Spleen (tissue), 11 donors: ENCODE measurements at regions not wholly inside any gene's neighbourhood (a gene's known extent, or its start where the extent isn't known, plus 50 kb on each side); places are given as distances from the start of the nearest gene placed in this dataset.

ENCODE experiments used
- DNase-seq: peaks from one replicate; pipeline ENCODE4 v3.0.0-alpha.2; 2020
- H3K27ac ChIP-seq, 8 donors: fragments of 200-600 bp; sonication (generic) in 7 of 8; 1 replicate in 4 of 8; 2 replicates in 4 of 8; pipeline versions ENCODE4 v1.5.0 to v1.8.0; 2016 to 2021; ENCODE audit warnings: inconsistent platforms in 4 of 8, mild to moderate bottlenecking in 4 of 8, moderate library complexity in 1 of 8
- H3K27me3 ChIP-seq, 7 donors: fragments of 200-600 bp; sonication (generic) in 6 of 7; replicated peaks in 1 of 7; 1 replicate in 4 of 7; 2 replicates in 3 of 7; pipeline versions ENCODE4 v1.5.0 to v1.8.0; 2016 to 2021; ENCODE audit warnings: inconsistent platforms in 3 of 7, mild to moderate bottlenecking in 1 of 7
- H3K36me3 ChIP-seq, 6 donors: fragments of 200-600 bp; sonication (generic) in 5 of 6; 1 replicate in 4 of 6; 2 replicates in 2 of 6; pipeline versions ENCODE4 v1.5.0 to v1.8.0; 2016 to 2021; ENCODE audit warnings: inconsistent platforms in 2 of 6
- H3K4me1 ChIP-seq, 6 donors: fragments of 200-600 bp; sonication (generic) in 5 of 6; 1 replicate in 3 of 6; 2 replicates in 3 of 6; pipeline versions ENCODE4 v1.5.0 to v1.8.0; 2016 to 2021; ENCODE audit warnings: inconsistent platforms in 3 of 6
- H3K4me3 ChIP-seq, 8 donors: fragments of 200-600 bp; sonication (generic) in 7 of 8; 1 replicate in 4 of 8; 2 replicates in 4 of 8; pipeline versions ENCODE4 v1.5.0 to v1.8.0; 2016 to 2021; ENCODE audit warnings: inconsistent platforms in 4 of 8, mild to moderate bottlenecking in 4 of 8, moderate library complexity in 2 of 8
- H3K9me3 ChIP-seq, 8 donors: fragments of 200-600 bp; sonication (generic) in 7 of 8; 1 replicate in 4 of 8; 2 replicates in 4 of 8; pipeline versions ENCODE4 v1.5.0 to v1.8.0; 2016 to 2021; ENCODE audit warnings: inconsistent platforms in 4 of 8
- CTCF ChIP-seq, 11 experiments: fragments of 200-600 bp in 7 of 11; fragments of 450-650 bp in 4 of 11; sonication (generic) in 4 of 11; IDR thresholded peaks in 8 of 11; conservative IDR thresholded peaks in 3 of 11; 1 replicate in 7 of 11; 2 replicates in 4 of 11; pipeline versions ENCODE4 v1.4.0 to v1.8.0; 2016 to 2021; ENCODE audit warnings: antibody characterized with exemption in 11 of 11, inconsistent platforms in 4 of 11, mild to moderate bottlenecking in 1 of 11
- POLR2A ChIP-seq, 3 donors: fragments of 450-650 bp; IDR thresholded peaks; one replicate each; pipeline ENCODE4 v1.5.1; 2017; ENCODE audit warnings: antibody characterized with exemption in 3 of 3, mild to moderate bottlenecking in 1 of 3
- POLR2AphosphoS5 ChIP-seq, 3 donors: sonication (generic); formaldehyde crosslinking; IDR thresholded peaks; one replicate each; pipeline ENCODE4 v1.5.1; 2017; ENCODE audit warnings: antibody characterized with exemption in 3 of 3
- WGBS, 5 donors: extraction: QIAGEN DNeasy Blood & Tissue Kit in 3 of 5; methylation state at CpG; one replicate each; pipeline versions ENCODE4 v1.1.5 to v1.1.7; 2013 to 2018; 5-methylcytosine and 5-hydroxymethylcytosine counted together
- intact Hi-C: fragments of 100-400 bp; cut with DNase I; formaldehyde crosslinking; loops from one replicate; pipeline ENCODE4 v1.15.0; 2023; ENCODE audit warnings: low total_unique reads
- donor health status: healthy with polysubstance abuse.
- donor health status: DM: no; HTN: no; CAD: no; lungs with moderate emphysema.
- donor health status: DM: no; HTN: no; CAD: no.
- donor health status: Bipolar disorder and iron deficiency.
- donor health status: healthy.
- donor health status: DM: no; HTN: no; CAD: no.
- donor health status: DM: yes; HTN: yes; CAD: no.

- 74 to 95% (median 87%) methylated on average over 1 of the region's 1 CpG for WGBS, 5 donors
- H3K27me3 ChIP-seq, result no peaks in the 10 kb centered on the region
- no peaks in the 10 kb centered on the region for H3K36me3 ChIP-seq
- no peak for TF ChIP-seq POLR2AphosphoS5 (IDR thresholded peaks at IDR 0.05)
- TF ChIP-seq CTCF (IDR thresholded peaks at IDR 0.05 in 8 of 11, conservative IDR thresholded peaks at IDR 0.05 in 3 of 11), result no peak
- no peak for TF ChIP-seq POLR2A (IDR thresholded peaks at IDR 0.05)
- H3K27ac ChIP-seq, result no peak overlapping the region
- intact Hi-C loops, result no loop called here
- DNase-seq, result no peak
- peaks cover 0 to 9% (median 0%) of the 10 kb centered on the region in 8 donors for H3K9me3 ChIP-seq
- no peak overlapping the region for H3K4me3 ChIP-seq
- no peaks in the 10 kb centered on the region for H3K4me1 ChIP-seq
These were observed 265.5 kb upstream of the NCKAP5 start for GRCh38 chr2:133833746-133834145.

- Histone ChIP-seq H3K9me3 (peaks cover 0 to 9% (median 0%) of the 10 kb centered on the region in 8 donors), H3K4me1 (no peaks in the 10 kb centered on the region), H3K36me3 (no peaks in the 10 kb centered on the region), H3K27ac (no peak overlapping the region), H3K27me3 (no peaks in the 10 kb centered on the region), H3K4me3 (no peak overlapping the region)
- no peak for TF ChIP-seq POLR2AphosphoS5 (IDR thresholded peaks at IDR 0.05)
- TF ChIP-seq POLR2A (IDR thresholded peaks at IDR 0.05), result no peak
- no peak for DNase-seq
- intact Hi-C loops, result no loop called here
- WGBS, 5 donors, result 35 to 91% (median 67%) methylated on average over 2 of the region's 2 CpGs
These were observed 267.8 kb upstream of the NCKAP5 start for GRCh38 chr2:133835821-133836619.

GRCh38 chr2:133836691-133837345 lies 268.6 kb upstream of the NCKAP5 start:
- Histone ChIP-seq H3K4me1 (no peaks in the 10 kb centered on the region), H3K27ac (no peak overlapping the region), H3K27me3 (no peaks in the 10 kb centered on the region), H3K4me3 (no peak overlapping the region), H3K36me3 (no peaks in the 10 kb centered on the region), H3K9me3 (peaks cover 0 to 9% (median 0%) of the 10 kb centered on the region in 8 donors)
- DNase-seq, result no peak
- intact Hi-C loops, result no loop called here
- TF ChIP-seq CTCF (IDR thresholded peaks at IDR 0.05 in 8 of 11, conservative IDR thresholded peaks at IDR 0.05 in 3 of 11), result no peak
- no peak for TF ChIP-seq POLR2A (IDR thresholded peaks at IDR 0.05)
- TF ChIP-seq POLR2AphosphoS5 (IDR thresholded peaks at IDR 0.05), result no peak
- WGBS, 5 donors, result 78 to 89% (median 81%) methylated on average over 11 of the region's 11 CpGs

GRCh38 chr2:133837441-133838094 lies 269.3 kb upstream of the NCKAP5 start:
- WGBS, 5 donors, result 79 to 85% (median 81%) methylated on average over 4 to 6 of the region's 6 CpGs
- Histone ChIP-seq H3K4me3 (no peak overlapping the region), H3K9me3 (peaks cover 0 to 7% (median 0%) of the 10 kb centered on the region in 8 donors), H3K27me3 (no peaks in the 10 kb centered on the region), H3K36me3 (no peaks in the 10 kb centered on the region), H3K4me1 (no peaks in the 10 kb centered on the region), H3K27ac (no peak overlapping the region)
- no peak for DNase-seq
- intact Hi-C loops, result no loop called here
- no peak for TF ChIP-seq POLR2AphosphoS5 (IDR thresholded peaks at IDR 0.05)
- TF ChIP-seq CTCF (IDR thresholded peaks at IDR 0.05 in 8 of 11, conservative IDR thresholded peaks at IDR 0.05 in 3 of 11), result no peak
